Mammary epithelial cell (primary cell): ENCODE measurements at regions not wholly inside any gene's neighbourhood (a gene's known extent, or its start where the extent isn't known, plus 50 kb on each side); places are given as distances from the start of the nearest gene placed in this dataset.

Experiments
- CTCF ChIP-seq, 2 donors: IDR thresholded peaks in 1 of 2; conservative IDR thresholded peaks in 1 of 2; 2 replicates each; pipeline ENCODE4 v1.5.1; 2011 to 2012; ENCODE audit warnings: inconsistent platforms in 2 of 2, low read length in 2 of 2, mild to moderate bottlenecking in 2 of 2, control low read depth in 1 of 2, low read depth in 1 of 2; ENCODE audit not compliant: insufficient read depth in 1 of 2; ENCODE audit errors: extremely low read depth in 1 of 2
- EZH2 ChIP-seq: IDR thresholded peaks from 2 replicates; pipeline ENCODE4 v1.6.1; 2012; ENCODE audit warnings: low read length, inconsistent platforms, borderline replicate concordance

GRCh38 chr1:228884196-228884595 lies 148.9 kb downstream of the RHOU start:
- TF ChIP-seq CTCF (conservative IDR thresholded peaks at IDR 0.05 in 1 of 2, IDR thresholded peaks at IDR 0.05 in 1 of 2; ENCODE audit: extremely low read depth in 1 of 2, insufficient read depth in 1 of 2, low read depth in 1 of 2, low read length in 2 of 2) (no peak), EZH2 (no peak)
